ENCODE measurements at regions not wholly inside any gene's neighbourhood (a gene's known extent, or its start where the extent isn't known, plus 50 kb on each side); places are given as distances from the start of the nearest gene placed in this dataset.

GRCh38 chr13:103931885-103932284 lies 865.7 kb upstream of the SLC10A2 start:
- Histone ChIP-seq H3K4me2 (ENCODE audit: insufficient read depth, low read length) (no peak overlapping the region), H3K36me3 (ENCODE audit: insufficient read depth, low read length) (no peaks in the 10 kb centered on the region), H3K27me3 (ENCODE audit: insufficient read depth, low read length) (no peaks in the 10 kb centered on the region), H3K27ac (ENCODE audit: low read depth, low read length) (no peak overlapping the region), H3K4me3 (ENCODE audit: insufficient read depth, low read length) (no peak overlapping the region), H3K4me1 (ENCODE audit: insufficient read depth, low read length) (no peaks in the 10 kb centered on the region), H3K79me2 (ENCODE audit: insufficient read depth, low read length) (no peaks in the 10 kb centered on the region), H2AFZ (ENCODE audit: low read length) (no peak overlapping the region), H4K20me1 (ENCODE audit: insufficient read depth, low read length) (no peaks in the 10 kb centered on the region), H3K9me3 (ENCODE audit: low read depth, low read length) (peaks cover 3% of the 10 kb centered on the region)
- TF ChIP-seq CTCF (IDR thresholded peaks at IDR 0.05; ENCODE audit: extremely low read depth, low read depth, low read length), result no peak
- DNase-seq (ENCODE audit: insufficient read length, low spot score, missing footprints), result no peak

- Histone ChIP-seq H4K20me1 (ENCODE audit: insufficient read depth, low read length) (no peaks in the 10 kb centered on the region), H3K36me3 (ENCODE audit: insufficient read depth, low read length) (no peaks in the 10 kb centered on the region), H3K79me2 (ENCODE audit: insufficient read depth, low read length) (no peaks in the 10 kb centered on the region), H3K27ac (ENCODE audit: low read depth, low read length) (no peak overlapping the region), H3K4me3 (ENCODE audit: insufficient read depth, low read length) (no peak overlapping the region), H3K4me2 (ENCODE audit: insufficient read depth, low read length) (no peak overlapping the region), H2AFZ (ENCODE audit: low read length) (no peak overlapping the region), H3K4me1 (ENCODE audit: insufficient read depth, low read length) (no peaks in the 10 kb centered on the region), H3K27me3 (ENCODE audit: insufficient read depth, low read length) (no peaks in the 10 kb centered on the region), H3K9me3 (ENCODE audit: low read depth, low read length) (peaks cover 3% of the 10 kb centered on the region)
- no peak for DNase-seq (ENCODE audit: insufficient read length, low spot score, missing footprints)
- TF ChIP-seq CTCF (IDR thresholded peaks at IDR 0.05; ENCODE audit: extremely low read depth, low read depth, low read length), result no peak
These were observed 865.2 kb upstream of the SLC10A2 start for GRCh38 chr13:103931331-103931845.

- TF ChIP-seq CTCF (IDR thresholded peaks at IDR 0.05; ENCODE audit: extremely low read depth, low read depth, low read length), result no peak
- no peak overlapping the region for H3K4me3 ChIP-seq (ENCODE audit: insufficient read depth, low read length)
- no peaks in the 10 kb centered on the region for H3K27me3 ChIP-seq (ENCODE audit: insufficient read depth, low read length)
- H3K79me2 ChIP-seq (ENCODE audit: insufficient read depth, low read length), result no peaks in the 10 kb centered on the region
- no peak overlapping the region for H3K4me2 ChIP-seq (ENCODE audit: insufficient read depth, low read length)
- no peak for DNase-seq (ENCODE audit: insufficient read length, low spot score, missing footprints)
- no peaks in the 10 kb centered on the region for H4K20me1 ChIP-seq (ENCODE audit: insufficient read depth, low read length)
- no peaks in the 10 kb centered on the region for H3K4me1 ChIP-seq (ENCODE audit: insufficient read depth, low read length)
- peaks cover 3% of the 10 kb centered on the region for H3K9me3 ChIP-seq (ENCODE audit: low read depth, low read length)
- no peak overlapping the region for H2AFZ ChIP-seq (ENCODE audit: low read length)
- no peak overlapping the region for H3K27ac ChIP-seq (ENCODE audit: low read depth, low read length)
- no peaks in the 10 kb centered on the region for H3K36me3 ChIP-seq (ENCODE audit: insufficient read depth, low read length)
These were observed 859.9 kb upstream of the SLC10A2 start for GRCh38 chr13:103926118-103926517.

GRCh38 chr13:103908911-103909310 lies 842.7 kb upstream of the SLC10A2 start:
- Histone ChIP-seq H2AFZ (ENCODE audit: low read length) (no peak overlapping the region), H3K4me1 (ENCODE audit: insufficient read depth, low read length) (no peaks in the 10 kb centered on the region), H3K27ac (ENCODE audit: low read depth, low read length) (no peak overlapping the region), H3K79me2 (ENCODE audit: insufficient read depth, low read length) (no peaks in the 10 kb centered on the region), H3K4me2 (ENCODE audit: insufficient read depth, low read length) (no peak overlapping the region), H3K9me3 (ENCODE audit: low read depth, low read length) (no peaks in the 10 kb centered on the region), H3K27me3 (ENCODE audit: insufficient read depth, low read length) (no peaks in the 10 kb centered on the region), H4K20me1 (ENCODE audit: insufficient read depth, low read length) (no peaks in the 10 kb centered on the region), H3K36me3 (ENCODE audit: insufficient read depth, low read length) (no peaks in the 10 kb centered on the region), H3K4me3 (ENCODE audit: insufficient read depth, low read length) (no peak overlapping the region)
- no peak for TF ChIP-seq CTCF (IDR thresholded peaks at IDR 0.05; ENCODE audit: extremely low read depth, low read depth, low read length)
- no peak for DNase-seq (ENCODE audit: insufficient read length, low spot score, missing footprints)

Data from osteoblast (primary cell).